ENCODE measurements at regions not wholly inside any gene's neighbourhood (a gene's known extent, or its start where the extent isn't known, plus 50 kb on each side); places are given as distances from the start of the nearest gene placed in this dataset.
A peak's percentile ranks its signal among the peaks of the same experiment; 100 is the strongest.

DNA sequence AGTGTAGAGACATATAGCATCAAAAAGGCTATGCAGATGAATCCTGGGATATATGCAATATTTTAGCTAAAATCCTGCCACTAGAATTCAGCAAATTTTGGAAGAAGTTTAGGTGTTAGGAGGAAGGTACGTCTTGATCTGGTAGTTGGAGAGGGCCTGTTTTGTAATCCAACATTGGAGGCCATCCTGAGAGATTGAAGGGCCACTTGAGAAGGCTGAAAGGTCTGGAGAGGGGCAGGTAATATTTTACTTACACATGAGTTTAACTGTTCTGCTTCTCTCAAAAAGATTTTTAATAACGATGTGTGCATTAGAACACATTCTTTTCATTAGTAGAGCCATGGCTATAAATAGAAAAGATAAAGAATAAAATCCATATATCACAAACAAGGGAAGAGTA is 422.1 kb downstream of the RAB38 start:
- Histone ChIP-seq H3K79me2 (ENCODE audit: control insufficient read depth, low read length) (no peaks in the 10 kb centered on the region), H3F3A (ENCODE audit: control insufficient read depth, insufficient read depth) (no peaks in the 10 kb centered on the region), H3K9me2 (replicated peaks; ENCODE audit: control insufficient read depth, low read length) (no peaks in the 10 kb centered on the region), H3K36me3 (ENCODE audit: control insufficient read depth, low read length) (no peaks in the 10 kb centered on the region), H3K4me1 (ENCODE audit: control insufficient read depth, low read length) (no peaks in the 10 kb centered on the region), H3K4me3 (ENCODE audit: low read length) (no peak overlapping the region), H4K20me1 (ENCODE audit: control insufficient read depth, insufficient read depth, low read depth, low read length) (no peaks in the 10 kb centered on the region), H3K4me2 (ENCODE audit: low read length) (no peak overlapping the region), H3K27ac (ENCODE audit: low read depth, low read length) (no peak overlapping the region), H3K27me3 (ENCODE audit: control insufficient read depth, low read length) (no peaks in the 10 kb centered on the region), H3K9me3 (ENCODE audit: control insufficient read depth, insufficient read depth, low read length) (no peaks in the 10 kb centered on the region)
- TF ChIP-seq, protein P1, sequence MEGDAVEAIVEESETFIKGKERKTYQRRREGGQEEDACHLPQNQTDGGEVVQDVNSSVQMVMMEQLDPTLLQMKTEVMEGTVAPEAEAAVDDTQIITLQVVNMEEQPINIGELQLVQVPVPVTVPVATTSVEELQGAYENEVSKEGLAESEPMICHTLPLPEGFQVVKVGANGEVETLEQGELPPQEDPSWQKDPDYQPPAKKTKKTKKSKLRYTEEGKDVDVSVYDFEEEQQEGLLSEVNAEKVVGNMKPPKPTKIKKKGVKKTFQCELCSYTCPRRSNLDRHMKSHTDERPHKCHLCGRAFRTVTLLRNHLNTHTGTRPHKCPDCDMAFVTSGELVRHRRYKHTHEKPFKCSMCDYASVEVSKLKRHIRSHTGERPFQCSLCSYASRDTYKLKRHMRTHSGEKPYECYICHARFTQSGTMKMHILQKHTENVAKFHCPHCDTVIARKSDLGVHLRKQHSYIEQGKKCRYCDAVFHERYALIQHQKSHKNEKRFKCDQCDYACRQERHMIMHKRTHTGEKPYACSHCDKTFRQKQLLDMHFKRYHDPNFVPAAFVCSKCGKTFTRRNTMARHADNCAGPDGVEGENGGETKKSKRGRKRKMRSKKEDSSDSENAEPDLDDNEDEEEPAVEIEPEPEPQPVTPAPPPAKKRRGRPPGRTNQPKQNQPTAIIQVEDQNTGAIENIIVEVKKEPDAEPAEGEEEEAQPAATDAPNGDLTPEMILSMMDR (IDR thresholded peaks at IDR 0.05; ENCODE audit: low read depth, low read length, poor library complexity, severe bottlenecking) = no peak

DNA sequence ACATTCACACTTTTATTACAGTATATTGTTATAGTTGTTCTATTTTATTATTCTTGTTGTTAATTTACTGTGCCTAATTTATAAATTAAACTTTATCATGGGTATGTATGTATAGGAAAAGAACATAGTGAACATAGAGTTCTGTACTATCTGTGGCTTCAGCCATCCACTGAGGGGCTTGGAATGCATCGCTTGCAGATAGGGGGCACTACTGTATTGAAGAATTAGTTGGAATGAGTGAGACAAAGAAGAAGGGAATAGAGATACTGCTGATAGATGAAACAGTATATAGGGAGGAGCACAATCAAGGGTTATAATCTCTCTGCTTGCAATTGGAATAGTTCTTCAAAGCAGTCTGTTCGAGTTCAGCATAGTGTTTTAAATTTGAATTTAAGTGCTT is 432.2 kb downstream of the RAB38 start:
- H3F3A ChIP-seq (ENCODE audit: control insufficient read depth, insufficient read depth) = no peaks in the 10 kb centered on the region
- no peaks in the 10 kb centered on the region for H4K20me1 ChIP-seq (ENCODE audit: control insufficient read depth, insufficient read depth, low read depth, low read length)
- H3K4me2 ChIP-seq (ENCODE audit: low read length) = no peak overlapping the region
- H3K79me2 ChIP-seq (ENCODE audit: control insufficient read depth, low read length) = no peaks in the 10 kb centered on the region
- no peaks in the 10 kb centered on the region for H3K9me2 ChIP-seq (replicated peaks; ENCODE audit: control insufficient read depth, low read length)
- H3K4me1 ChIP-seq (ENCODE audit: control insufficient read depth, low read length) = no peaks in the 10 kb centered on the region
- TF ChIP-seq, protein P1 (IDR thresholded peaks at IDR 0.05; ENCODE audit: low read depth, low read length, poor library complexity, severe bottlenecking) = peak; percentile 24
- no peak for TF ChIP-seq EZH2phosphoT487 (IDR thresholded peaks at IDR 0.05; ENCODE audit: borderline replicate concordance, low read length)
- no peaks in the 10 kb centered on the region for H3K27me3 ChIP-seq (ENCODE audit: control insufficient read depth, low read length)
- H3K9me3 ChIP-seq (ENCODE audit: control insufficient read depth, insufficient read depth, low read length) = no peaks in the 10 kb centered on the region
- no peak overlapping the region for H3K4me3 ChIP-seq (ENCODE audit: low read length)
- no peak overlapping the region for H3K27ac ChIP-seq (ENCODE audit: low read depth, low read length)
- H3K36me3 ChIP-seq (ENCODE audit: control insufficient read depth, low read length) = no peaks in the 10 kb centered on the region

DNA sequence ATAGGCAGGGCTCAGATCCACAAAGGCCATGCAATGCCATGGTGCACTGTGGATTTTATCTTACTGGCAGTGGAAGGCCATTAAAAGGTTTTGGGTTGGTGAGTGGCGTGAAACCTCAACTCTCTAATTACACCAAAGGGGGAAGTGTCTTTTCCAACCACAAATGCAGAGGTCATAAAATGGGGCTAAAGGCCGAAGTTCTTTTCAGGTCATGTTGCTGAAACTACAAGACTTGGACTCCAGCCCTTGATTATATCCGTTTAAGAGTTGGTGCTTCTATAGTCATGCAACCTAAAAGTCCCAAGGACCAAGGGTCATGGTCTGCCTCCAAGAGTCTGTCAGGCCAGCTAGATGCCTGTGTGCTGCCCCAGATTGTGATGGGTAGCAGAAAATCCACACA is 434.3 kb downstream of the RAB38 start:
- no peaks in the 10 kb centered on the region for H3K27me3 ChIP-seq (ENCODE audit: control insufficient read depth, low read length)

More for the DNA sequence above, 434.3 kb downstream of the RAB38 start:
- Histone ChIP-seq H3K4me2 (ENCODE audit: low read length) (no peak overlapping the region), H3K9me2 (replicated peaks; ENCODE audit: control insufficient read depth, low read length) (no peaks in the 10 kb centered on the region), H3K9me3 (ENCODE audit: control insufficient read depth, insufficient read depth, low read length) (no peaks in the 10 kb centered on the region), H3F3A (ENCODE audit: control insufficient read depth, insufficient read depth) (no peaks in the 10 kb centered on the region), H3K4me1 (ENCODE audit: control insufficient read depth, low read length) (no peaks in the 10 kb centered on the region), H3K79me2 (ENCODE audit: control insufficient read depth, low read length) (no peaks in the 10 kb centered on the region), H3K4me3 (ENCODE audit: low read length) (no peak overlapping the region), H4K20me1 (ENCODE audit: control insufficient read depth, insufficient read depth, low read depth, low read length) (no peaks in the 10 kb centered on the region), H3K27ac (ENCODE audit: low read depth, low read length) (no peak overlapping the region), H3K36me3 (ENCODE audit: control insufficient read depth, low read length) (no peaks in the 10 kb centered on the region)
- TF ChIP-seq EZH2phosphoT487 (IDR thresholded peaks at IDR 0.05; ENCODE audit: borderline replicate concordance, low read length) = no peak
- TF ChIP-seq, protein P1 (IDR thresholded peaks at IDR 0.05; ENCODE audit: low read depth, low read length, poor library complexity, severe bottlenecking) = no peak
